ENCODE measurements at regions not wholly inside any gene's neighbourhood (a gene's known extent, or its start where the extent isn't known, plus 50 kb on each side); places are given as distances from the start of the nearest gene placed in this dataset.

DNA sequence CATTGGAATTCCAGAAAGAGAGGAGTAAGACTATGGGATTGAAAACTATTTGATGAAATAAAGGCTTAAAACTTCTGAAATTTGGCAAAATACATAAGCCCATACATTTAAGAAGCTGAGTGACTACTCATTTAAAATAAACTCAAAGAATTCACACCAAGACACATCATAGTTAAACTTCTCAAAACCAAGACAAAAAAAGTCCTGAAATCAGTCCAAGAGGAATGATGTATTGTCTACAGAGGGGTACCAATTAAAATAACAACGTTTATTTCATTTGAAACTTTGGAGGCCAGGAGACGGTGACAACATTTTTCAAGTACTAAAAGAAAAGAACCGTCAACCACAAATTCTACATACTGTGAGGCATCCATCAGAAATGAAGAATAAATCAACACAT, 841.4 kb upstream of the MAP3K7 start:
- no peaks in the 10 kb centered on the region for H3K9me3 ChIP-seq (ENCODE audit: control insufficient read depth in 2 of 2, insufficient read depth in 1 of 2, low read depth in 1 of 2, low read length in 1 of 2)
- no peak overlapping the region for H3K27ac ChIP-seq (ENCODE audit: low read depth in 1 of 3, low read length in 2 of 3)
- FAIRE-seq (no peak), DNase-seq (no peak)
- H3K27me3 ChIP-seq (ENCODE audit: control insufficient read depth in 3 of 3, insufficient read depth in 3 of 3, low read length in 3 of 3) = no peaks in the 10 kb centered on the region
- H3K4me3 ChIP-seq (ENCODE audit: low read depth in 1 of 3, low read length in 3 of 3) = no peak overlapping the region
- H3K4me1 ChIP-seq (ENCODE audit: control insufficient read depth in 3 of 3, insufficient read depth in 2 of 3, low read depth in 1 of 3, low read length in 2 of 3) = no peaks in the 10 kb centered on the region
- H3K36me3 ChIP-seq (ENCODE audit: control insufficient read depth in 3 of 3, insufficient read depth in 2 of 3, low read depth in 1 of 3, low read length in 3 of 3) = no peaks in the 10 kb centered on the region
- WGBS, 3 donors = 67 to 86% (median 81%) methylated on average over 3 of the region's 3 CpGs

DNA sequence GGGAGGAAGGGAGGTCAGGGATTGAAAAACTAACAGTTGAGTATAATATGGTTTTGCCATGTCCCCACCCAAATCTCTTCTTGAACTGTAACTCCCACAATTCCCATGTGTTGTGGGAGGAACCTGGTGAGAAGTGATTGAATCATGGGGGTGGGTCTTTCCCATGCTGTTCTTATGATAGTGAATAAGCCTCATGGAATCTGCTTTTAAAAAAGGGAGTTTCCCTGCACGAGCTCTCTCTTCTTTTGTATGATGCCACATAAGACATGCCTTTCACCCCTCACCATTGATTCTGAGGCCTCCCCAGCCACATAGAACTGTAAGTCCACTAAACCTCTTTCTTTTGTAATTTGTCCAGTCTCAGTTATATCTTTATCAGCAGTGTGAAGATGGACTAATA, 833.4 kb upstream of the MAP3K7 start:
- no peaks in the 10 kb centered on the region for H3K36me3 ChIP-seq (ENCODE audit: control insufficient read depth in 3 of 3, insufficient read depth in 2 of 3, low read depth in 1 of 3, low read length in 3 of 3)
- WGBS, 3 donors = 47 to 78% (median 55%) methylated on average over 1 of the region's 1 CpG
- no peak for FAIRE-seq

DNA sequence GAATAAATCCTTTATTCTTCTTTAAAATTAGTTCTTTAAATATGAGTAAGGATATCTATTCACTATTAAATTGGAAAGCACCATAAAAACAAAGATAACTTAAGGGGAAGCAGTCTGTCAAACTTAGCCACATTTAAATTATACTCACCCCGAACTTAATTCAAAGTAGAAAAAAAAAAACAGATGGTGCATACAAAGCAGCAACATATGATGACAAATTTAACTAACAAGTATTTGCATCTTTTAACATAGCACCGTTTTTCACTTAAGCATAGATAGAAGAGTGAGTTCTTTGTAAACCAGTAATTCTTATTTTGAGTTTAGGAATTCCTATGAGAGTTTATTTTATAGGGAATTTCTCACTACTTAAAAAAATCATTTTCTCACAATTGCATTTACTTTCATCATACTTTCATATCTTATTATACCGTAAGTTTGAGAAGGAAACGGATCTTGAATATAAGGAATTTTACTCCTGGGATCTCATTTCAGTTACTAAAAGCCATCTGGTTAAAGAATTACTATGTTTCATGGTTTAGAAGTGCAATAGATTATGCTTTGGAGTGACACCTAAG, 828.2 kb upstream of the MAP3K7 start:
- no peaks in the 10 kb centered on the region for H3K36me3 ChIP-seq (ENCODE audit: control insufficient read depth in 3 of 3, insufficient read depth in 2 of 3, low read depth in 1 of 3, low read length in 3 of 3)
- WGBS, 3 donors = 64 to 81% (median 64%) methylated on average over 4 of the region's 4 CpGs
- no peak overlapping the region for H3K27ac ChIP-seq (ENCODE audit: low read depth in 1 of 3, low read length in 2 of 3)
- H3K27me3 ChIP-seq (ENCODE audit: control insufficient read depth in 3 of 3, insufficient read depth in 3 of 3, low read length in 3 of 3) = no peaks in the 10 kb centered on the region
- DNase-seq (no peak), FAIRE-seq (no peak)
- H3K4me3 ChIP-seq (ENCODE audit: low read depth in 1 of 3, low read length in 3 of 3) = no peak overlapping the region
- no peaks in the 10 kb centered on the region for H3K9me3 ChIP-seq (ENCODE audit: control insufficient read depth in 2 of 2, insufficient read depth in 1 of 2, low read depth in 1 of 2, low read length in 1 of 2)
- H3K4me1 ChIP-seq (ENCODE audit: control insufficient read depth in 3 of 3, insufficient read depth in 2 of 3, low read depth in 1 of 3, low read length in 2 of 3) = no peaks in the 10 kb centered on the region

More for the DNA sequence above, 833.4 kb upstream of the MAP3K7 start:
- no peak overlapping the region for H3K4me3 ChIP-seq (ENCODE audit: low read depth in 1 of 3, low read length in 3 of 3)
- no peak for DNase-seq
- H3K4me1 ChIP-seq (ENCODE audit: control insufficient read depth in 3 of 3, insufficient read depth in 2 of 3, low read depth in 1 of 3, low read length in 2 of 3) = no peaks in the 10 kb centered on the region
- H3K27ac ChIP-seq (ENCODE audit: low read depth in 1 of 3, low read length in 2 of 3) = no peak overlapping the region
- no peaks in the 10 kb centered on the region for H3K27me3 ChIP-seq (ENCODE audit: control insufficient read depth in 3 of 3, insufficient read depth in 3 of 3, low read length in 3 of 3)
- H3K9me3 ChIP-seq (ENCODE audit: control insufficient read depth in 2 of 2, insufficient read depth in 1 of 2, low read depth in 1 of 2, low read length in 1 of 2) = peaks cover 0 to 6% of the 10 kb centered on the region in 2 donors

DNA sequence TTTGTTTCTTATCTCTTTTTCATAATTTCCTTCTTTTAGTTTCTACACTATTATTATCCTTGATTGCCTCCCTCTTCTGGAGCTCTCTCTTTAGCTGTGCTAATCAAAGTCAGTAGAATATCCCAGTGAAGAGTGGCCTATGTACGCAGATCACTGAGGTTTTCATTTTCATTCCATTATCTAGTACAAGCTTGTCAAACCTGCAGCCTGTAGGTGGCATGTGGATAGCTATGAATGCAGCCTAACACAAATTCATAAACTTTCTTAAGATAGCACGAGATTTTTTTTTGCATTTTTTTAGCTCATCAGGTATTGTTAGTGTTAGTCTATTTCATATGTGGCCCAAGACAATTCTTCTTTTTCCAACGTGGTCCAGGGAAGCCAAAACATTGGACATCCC, 825.7 kb upstream of the MAP3K7 start:
- WGBS, 3 donors = 67 to 77% (median 77%) methylated on average over 3 of the region's 3 CpGs
- no peak for FAIRE-seq

DNA sequence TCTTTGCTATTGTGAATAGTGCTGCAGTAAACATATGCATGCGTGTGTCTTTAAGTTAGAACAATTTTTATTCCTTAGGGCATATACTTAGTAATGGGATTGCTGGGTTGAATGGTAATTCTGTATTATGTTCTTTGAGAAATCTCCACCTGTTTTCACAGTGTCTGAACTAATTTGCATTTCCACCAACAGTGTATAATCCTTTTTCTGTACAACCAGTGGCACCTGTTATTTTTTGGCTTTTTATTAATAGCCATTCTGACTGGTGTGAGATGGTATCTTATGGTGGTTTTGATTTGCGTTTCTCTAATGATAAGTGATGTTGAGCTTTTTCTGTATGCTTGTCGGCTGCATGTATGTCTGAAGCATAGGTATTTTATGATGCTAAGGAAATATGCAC, 820.8 kb upstream of the MAP3K7 start:
- H3K4me1 ChIP-seq (ENCODE audit: control insufficient read depth in 3 of 3, insufficient read depth in 2 of 3, low read depth in 1 of 3, low read length in 2 of 3) = no peaks in the 10 kb centered on the region
- FAIRE-seq (no peak), DNase-seq (no peak)
- H3K36me3 ChIP-seq (ENCODE audit: control insufficient read depth in 3 of 3, insufficient read depth in 2 of 3, low read depth in 1 of 3, low read length in 3 of 3) = no peaks in the 10 kb centered on the region
- H3K27me3 ChIP-seq (ENCODE audit: control insufficient read depth in 3 of 3, insufficient read depth in 3 of 3, low read length in 3 of 3) = no peaks in the 10 kb centered on the region
- 85 to 92% (median 91%) methylated on average over 3 of the region's 3 CpGs for WGBS, 3 donors
- no peak overlapping the region for H3K27ac ChIP-seq (ENCODE audit: low read depth in 1 of 3, low read length in 2 of 3)
- no peak overlapping the region for H3K4me3 ChIP-seq (ENCODE audit: low read depth in 1 of 3, low read length in 3 of 3)
- peaks cover 0 to 14% of the 10 kb centered on the region in 2 donors for H3K9me3 ChIP-seq (ENCODE audit: control insufficient read depth in 2 of 2, insufficient read depth in 1 of 2, low read depth in 1 of 2, low read length in 1 of 2)

More for the DNA sequence above, 825.7 kb upstream of the MAP3K7 start:
- Histone ChIP-seq H3K27ac (ENCODE audit: low read depth in 1 of 3, low read length in 2 of 3) (no peak overlapping the region), H3K9me3 (ENCODE audit: control insufficient read depth in 2 of 2, insufficient read depth in 1 of 2, low read depth in 1 of 2, low read length in 1 of 2) (no peaks in the 10 kb centered on the region), H3K4me3 (ENCODE audit: low read depth in 1 of 3, low read length in 3 of 3) (no peak overlapping the region), H3K36me3 (ENCODE audit: control insufficient read depth in 3 of 3, insufficient read depth in 2 of 3, low read depth in 1 of 3, low read length in 3 of 3) (no peaks in the 10 kb centered on the region), H3K27me3 (ENCODE audit: control insufficient read depth in 3 of 3, insufficient read depth in 3 of 3, low read length in 3 of 3) (no peaks in the 10 kb centered on the region), H3K4me1 (ENCODE audit: control insufficient read depth in 3 of 3, insufficient read depth in 2 of 3, low read depth in 1 of 3, low read length in 2 of 3) (no peaks in the 10 kb centered on the region)
- no peak for DNase-seq

DNA sequence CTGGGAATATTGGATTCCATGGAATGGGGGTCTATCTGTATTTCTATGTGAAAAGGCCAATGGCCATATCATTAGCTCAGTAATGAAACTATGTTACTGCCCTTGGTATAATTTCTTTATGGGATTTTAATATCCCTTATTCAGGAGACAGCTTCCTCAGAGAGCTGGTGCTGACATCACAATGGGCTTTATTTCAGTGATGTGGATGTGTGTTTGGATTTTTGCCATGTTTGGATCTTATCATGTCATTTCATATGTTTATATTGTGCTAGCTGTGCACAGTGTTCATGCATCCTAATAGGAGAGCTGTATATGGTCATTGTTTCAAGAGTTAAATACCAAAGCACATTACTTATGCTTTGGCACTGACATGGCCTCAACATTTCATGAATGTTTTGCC, 806.1 kb upstream of the MAP3K7 start:
- Histone ChIP-seq H3K4me1 (ENCODE audit: control insufficient read depth in 3 of 3, insufficient read depth in 2 of 3, low read depth in 1 of 3, low read length in 2 of 3) (no peaks in the 10 kb centered on the region), H3K36me3 (ENCODE audit: control insufficient read depth in 3 of 3, insufficient read depth in 2 of 3, low read depth in 1 of 3, low read length in 3 of 3) (no peaks in the 10 kb centered on the region), H3K27ac (ENCODE audit: low read depth in 1 of 3, low read length in 2 of 3) (no peak overlapping the region), H3K4me3 (ENCODE audit: low read depth in 1 of 3, low read length in 3 of 3) (no peak overlapping the region), H3K27me3 (ENCODE audit: control insufficient read depth in 3 of 3, insufficient read depth in 3 of 3, low read length in 3 of 3) (no peaks in the 10 kb centered on the region), H3K9me3 (ENCODE audit: control insufficient read depth in 2 of 2, insufficient read depth in 1 of 2, low read depth in 1 of 2, low read length in 1 of 2) (peaks cover 0 to 1% of the 10 kb centered on the region in 2 donors)
- FAIRE-seq (no peak), DNase-seq (no peak)

DNA sequence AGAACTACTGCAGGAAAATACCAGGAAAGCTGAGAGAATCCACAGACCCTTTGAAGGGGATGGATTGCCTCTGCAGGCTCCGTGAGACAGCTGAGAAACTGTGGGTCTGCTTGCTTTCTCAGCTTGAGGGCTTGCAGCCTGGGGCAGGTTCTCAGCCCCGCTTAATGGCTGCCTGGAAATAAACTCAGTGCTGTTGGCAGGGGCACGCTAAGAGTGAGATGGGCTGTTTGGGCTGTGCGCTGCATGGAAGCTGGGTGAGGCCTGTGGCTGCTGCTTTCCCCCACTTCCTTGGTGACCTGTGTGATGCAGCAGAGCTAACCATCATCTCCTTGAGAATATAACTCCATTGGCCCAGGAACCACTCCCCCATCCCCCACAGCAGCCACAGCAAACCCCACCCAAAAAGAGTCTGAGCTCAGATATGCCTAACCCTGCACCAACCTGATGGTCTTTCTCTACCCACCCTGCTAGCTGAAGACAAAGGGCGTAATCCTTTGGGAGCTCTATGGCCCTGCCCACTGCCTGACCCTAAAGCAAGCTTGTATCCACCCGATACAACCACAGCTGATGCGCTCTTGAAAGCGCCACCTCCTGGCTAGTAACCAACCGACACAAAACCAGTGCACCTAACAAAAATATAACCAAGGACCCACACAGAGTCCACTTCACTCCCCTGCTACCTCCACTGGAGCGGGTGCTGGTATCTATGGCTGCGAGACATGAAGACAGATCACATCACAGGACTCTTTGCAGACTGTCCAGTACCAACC, 800.6 kb upstream of the MAP3K7 start:
- H3K4me1 ChIP-seq (ENCODE audit: control insufficient read depth in 3 of 3, insufficient read depth in 2 of 3, low read depth in 1 of 3, low read length in 2 of 3) = no peaks in the 10 kb centered on the region
- DNase-seq (no peak), FAIRE-seq (no peak)
- peaks cover 0 to 6% of the 10 kb centered on the region in 2 donors for H3K9me3 ChIP-seq (ENCODE audit: control insufficient read depth in 2 of 2, insufficient read depth in 1 of 2, low read depth in 1 of 2, low read length in 1 of 2)
- H3K4me3 ChIP-seq (ENCODE audit: low read depth in 1 of 3, low read length in 3 of 3) = no peak overlapping the region
- no peak overlapping the region for H3K27ac ChIP-seq (ENCODE audit: low read depth in 1 of 3, low read length in 2 of 3)
- no peaks in the 10 kb centered on the region for H3K36me3 ChIP-seq (ENCODE audit: control insufficient read depth in 3 of 3, insufficient read depth in 2 of 3, low read depth in 1 of 3, low read length in 3 of 3)
- no peaks in the 10 kb centered on the region for H3K27me3 ChIP-seq (ENCODE audit: control insufficient read depth in 3 of 3, insufficient read depth in 3 of 3, low read length in 3 of 3)
- WGBS, 3 donors = 89 to 92% (median 89%) methylated on average over 11 of the region's 11 CpGs

DNA sequence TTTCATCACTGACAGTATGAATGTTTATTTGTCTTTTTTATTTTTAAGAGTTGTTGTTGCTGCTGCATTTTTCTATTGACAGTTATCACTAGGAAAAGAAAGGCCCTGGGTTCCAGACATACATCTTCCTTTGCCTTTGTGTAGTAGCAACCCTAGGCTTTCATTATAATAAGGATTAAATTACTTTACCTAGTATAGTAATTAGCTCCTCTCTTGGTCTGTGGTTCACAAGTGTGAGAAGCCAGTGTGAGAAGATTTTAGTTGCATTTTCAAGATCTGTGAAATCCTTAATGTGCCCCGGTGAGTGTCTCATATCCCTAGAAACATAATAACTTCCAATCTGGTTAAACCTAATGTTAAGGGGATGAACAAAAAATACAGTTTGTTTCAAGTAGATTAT, 799.3 kb upstream of the MAP3K7 start:
- Histone ChIP-seq H3K4me3 (ENCODE audit: low read depth in 1 of 3, low read length in 3 of 3) (no peak overlapping the region), H3K36me3 (ENCODE audit: control insufficient read depth in 3 of 3, insufficient read depth in 2 of 3, low read depth in 1 of 3, low read length in 3 of 3) (no peaks in the 10 kb centered on the region), H3K9me3 (ENCODE audit: control insufficient read depth in 2 of 2, insufficient read depth in 1 of 2, low read depth in 1 of 2, low read length in 1 of 2) (peaks cover 0 to 6% of the 10 kb centered on the region in 2 donors), H3K4me1 (ENCODE audit: control insufficient read depth in 3 of 3, insufficient read depth in 2 of 3, low read depth in 1 of 3, low read length in 2 of 3) (no peaks in the 10 kb centered on the region), H3K27me3 (ENCODE audit: control insufficient read depth in 3 of 3, insufficient read depth in 3 of 3, low read length in 3 of 3) (no peaks in the 10 kb centered on the region), H3K27ac (ENCODE audit: low read depth in 1 of 3, low read length in 2 of 3) (no peak overlapping the region)
- FAIRE-seq (no peak), DNase-seq (no peak)
- whole genome bisulfite sequencing, 3 donors = 94 to 98% (median 96%) methylated on average over 1 of the region's 1 CpG

DNA sequence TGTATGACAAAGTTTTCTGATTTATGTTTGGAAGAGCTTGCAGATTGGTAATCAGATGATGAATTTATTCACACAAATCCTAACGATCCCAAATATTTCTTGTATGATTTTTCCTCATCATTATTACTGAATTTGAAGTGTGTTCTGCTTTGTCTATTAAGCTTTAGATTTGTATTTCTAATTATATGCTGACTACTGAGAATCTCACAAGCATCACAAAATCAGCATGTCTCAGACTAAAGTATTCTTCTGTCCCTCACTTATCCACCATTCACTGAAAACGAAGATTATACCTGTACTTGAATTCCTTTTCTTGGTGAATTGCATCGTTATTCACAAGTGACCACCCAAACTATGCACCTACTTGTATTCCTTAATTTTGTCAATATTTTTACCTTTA, 796.3 kb upstream of the MAP3K7 start:
- H3K4me1 ChIP-seq (ENCODE audit: control insufficient read depth in 3 of 3, insufficient read depth in 2 of 3, low read depth in 1 of 3, low read length in 2 of 3) = no peaks in the 10 kb centered on the region
- 65 to 88% (median 77%) methylated on average over 3 of the region's 3 CpGs for WGBS, 3 donors
- DNase-seq (no peak), FAIRE-seq (no peak)
- H3K4me3 ChIP-seq (ENCODE audit: low read depth in 1 of 3, low read length in 3 of 3) = no peak overlapping the region
- peaks cover 0 to 6% of the 10 kb centered on the region in 2 donors for H3K9me3 ChIP-seq (ENCODE audit: control insufficient read depth in 2 of 2, insufficient read depth in 1 of 2, low read depth in 1 of 2, low read length in 1 of 2)
- H3K27me3 ChIP-seq (ENCODE audit: control insufficient read depth in 3 of 3, insufficient read depth in 3 of 3, low read length in 3 of 3) = no peaks in the 10 kb centered on the region
- H3K36me3 ChIP-seq (ENCODE audit: control insufficient read depth in 3 of 3, insufficient read depth in 2 of 3, low read depth in 1 of 3, low read length in 3 of 3) = no peaks in the 10 kb centered on the region
- no peak overlapping the region for H3K27ac ChIP-seq (ENCODE audit: low read depth in 1 of 3, low read length in 2 of 3)
